Body of pancreas (tissue), 4 donors: ENCODE measurements at regions not wholly inside any gene's neighbourhood (a gene's known extent, or its start where the extent isn't known, plus 50 kb on each side); places are given as distances from the start of the nearest gene placed in this dataset.

ENCODE experiments used
- POLR2A ChIP-seq, 3 donors: fragments of 450-650 bp; IDR thresholded peaks; one replicate each; pipeline ENCODE4 v1.6.1; 2016; ENCODE audit warnings: antibody characterized with exemption in 3 of 3, mild to moderate bottlenecking in 2 of 3
- TF ChIP-seq, protein P1 (sequence below), 7 experiments: fragments of 450-650 bp in 4 of 7; fragments of 200-600 bp in 3 of 7; sonication (generic) in 3 of 7; IDR thresholded peaks; one replicate each; pipeline ENCODE4 v1.5.1; 2016 to 2019; ENCODE audit warnings: antibody characterized with exemption in 7 of 7

DNA sequence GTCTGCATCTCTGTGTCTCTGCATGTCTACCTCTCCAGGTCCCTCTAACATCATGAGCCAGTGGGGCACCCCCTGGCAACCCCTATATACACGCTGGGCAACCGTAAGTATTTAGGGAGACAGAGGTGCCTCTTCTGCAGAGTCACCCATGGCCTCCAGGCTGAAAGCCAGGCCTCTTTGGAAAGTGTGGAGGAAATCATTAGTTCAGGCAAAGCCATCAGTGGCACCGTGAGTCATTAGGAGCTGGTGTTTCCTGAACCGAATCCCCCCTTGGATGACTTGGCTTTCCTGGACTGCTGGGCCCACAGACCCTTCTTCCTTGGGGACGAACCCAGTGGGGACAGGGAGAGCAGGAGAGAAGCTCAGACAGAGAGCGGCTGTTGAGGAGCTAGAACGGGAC lies 174.8 kb downstream of the OLFM1 start:
- TF ChIP-seq, protein P1, sequence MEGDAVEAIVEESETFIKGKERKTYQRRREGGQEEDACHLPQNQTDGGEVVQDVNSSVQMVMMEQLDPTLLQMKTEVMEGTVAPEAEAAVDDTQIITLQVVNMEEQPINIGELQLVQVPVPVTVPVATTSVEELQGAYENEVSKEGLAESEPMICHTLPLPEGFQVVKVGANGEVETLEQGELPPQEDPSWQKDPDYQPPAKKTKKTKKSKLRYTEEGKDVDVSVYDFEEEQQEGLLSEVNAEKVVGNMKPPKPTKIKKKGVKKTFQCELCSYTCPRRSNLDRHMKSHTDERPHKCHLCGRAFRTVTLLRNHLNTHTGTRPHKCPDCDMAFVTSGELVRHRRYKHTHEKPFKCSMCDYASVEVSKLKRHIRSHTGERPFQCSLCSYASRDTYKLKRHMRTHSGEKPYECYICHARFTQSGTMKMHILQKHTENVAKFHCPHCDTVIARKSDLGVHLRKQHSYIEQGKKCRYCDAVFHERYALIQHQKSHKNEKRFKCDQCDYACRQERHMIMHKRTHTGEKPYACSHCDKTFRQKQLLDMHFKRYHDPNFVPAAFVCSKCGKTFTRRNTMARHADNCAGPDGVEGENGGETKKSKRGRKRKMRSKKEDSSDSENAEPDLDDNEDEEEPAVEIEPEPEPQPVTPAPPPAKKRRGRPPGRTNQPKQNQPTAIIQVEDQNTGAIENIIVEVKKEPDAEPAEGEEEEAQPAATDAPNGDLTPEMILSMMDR (IDR thresholded peaks at IDR 0.05): no peak
- TF ChIP-seq POLR2A (IDR thresholded peaks at IDR 0.05): no peak
